Tibial nerve (tissue), 4 donors: ENCODE measurements at regions not wholly inside any gene's neighbourhood (a gene's known extent, or its start where the extent isn't known, plus 50 kb on each side); places are given as distances from the start of the nearest gene placed in this dataset.

Source experiments
- CTCF ChIP-seq, 5 experiments: fragments of 200-600 bp in 3 of 5; fragments of 450-650 bp in 2 of 5; sonication (generic) in 3 of 5; IDR thresholded peaks; one replicate each; pipeline ENCODE4 v1.5.1; 2016 to 2019; ENCODE audit warnings: antibody characterized with exemption in 5 of 5, mild to moderate bottlenecking in 3 of 5, moderate library complexity in 2 of 5
- EP300 ChIP-seq, 2 donors: sonication (generic); formaldehyde crosslinking; IDR thresholded peaks; one replicate each; pipeline ENCODE4 v1.6.1; 2017; ENCODE audit warnings: antibody characterized with exemption in 2 of 2, mild to moderate bottlenecking in 1 of 2
- POLR2A ChIP-seq, 2 donors: fragments of 450-650 bp; IDR thresholded peaks; one replicate each; pipeline ENCODE4 v1.6.1; 2017; ENCODE audit warnings: antibody characterized with exemption in 2 of 2, mild to moderate bottlenecking in 2 of 2, moderate library complexity in 2 of 2

GRCh38 chr6:68506911-68507310 lies 128.2 kb upstream of the ADGRB3 start:
- TF ChIP-seq CTCF (IDR thresholded peaks at IDR 0.05) (no peak), POLR2A (IDR thresholded peaks at IDR 0.05) (no peak), EP300 (IDR thresholded peaks at IDR 0.05) (no peak)
